ENCODE measurements at regions not wholly inside any gene's neighbourhood (a gene's known extent, or its start where the extent isn't known, plus 50 kb on each side); places are given as distances from the start of the nearest gene placed in this dataset.

DNA sequence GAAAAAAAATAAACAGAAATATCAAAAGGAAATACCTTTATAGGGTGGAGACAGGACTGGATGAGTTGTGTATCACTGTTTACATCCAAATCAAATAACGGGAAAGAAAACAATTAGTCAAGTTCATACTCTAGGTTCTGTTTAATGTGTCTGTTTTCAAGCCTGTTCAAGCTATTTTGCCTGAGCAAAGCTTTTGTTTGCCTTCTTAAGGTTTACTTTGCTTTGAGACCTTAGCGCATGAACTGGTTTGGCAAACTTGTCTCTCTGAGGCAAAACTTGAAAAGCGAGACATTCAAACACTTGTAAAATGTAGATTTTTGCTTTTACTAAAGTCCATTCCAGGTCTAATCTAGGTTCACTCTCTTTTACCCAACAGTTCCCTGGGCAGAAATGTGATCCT, 174.1 kb upstream of the RFX3 start:
- no peak for DNase-seq
- Mint-ChIP-seq H3K36me3 (ENCODE audit: low read depth) (no peaks in the 10 kb centered on the region), H3K4me1 (no peaks in the 10 kb centered on the region), H3K27me3 (peaks cover 20% of the 10 kb centered on the region), H3K4me3 (no peak overlapping the region), H3K27ac (no peak overlapping the region), H3K9me3 (no peaks in the 10 kb centered on the region)
- ATAC-seq, result no peak

- Mint-ChIP-seq H3K9me3 (no peaks in the 10 kb centered on the region), H3K27ac (no peak overlapping the region), H3K4me3 (no peak overlapping the region), H3K27me3 (peaks cover 20% of the 10 kb centered on the region), H3K4me1 (no peaks in the 10 kb centered on the region), H3K36me3 (ENCODE audit: low read depth) (no peaks in the 10 kb centered on the region)
- ATAC-seq (no peak), DNase-seq (no peak)
These were observed 172.7 kb upstream of the RFX3 start for GRCh38 chr9:3698531-3698930.

DNA sequence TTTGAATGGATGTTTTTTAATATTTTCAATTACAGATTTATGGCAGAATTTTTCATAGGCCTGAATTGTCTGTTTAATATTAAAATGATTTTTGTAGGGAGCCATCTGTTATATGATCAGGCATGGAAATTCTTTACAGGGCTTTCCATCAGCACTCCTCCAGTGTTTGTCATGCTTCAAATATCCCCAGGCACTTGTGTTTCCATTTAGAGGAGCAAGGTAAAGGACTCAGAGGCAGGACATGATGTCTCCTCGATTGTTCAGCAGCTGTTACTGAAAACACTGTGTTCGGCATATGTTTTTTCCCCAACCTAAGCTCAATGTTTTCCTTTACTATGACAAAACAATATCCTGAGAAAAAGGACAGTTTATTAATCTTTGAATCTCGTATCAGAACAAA, 172.3 kb upstream of the RFX3 start:
- H3K36me3 Mint-ChIP-seq (ENCODE audit: low read depth), result no peaks in the 10 kb centered on the region
- H3K4me3 Mint-ChIP-seq, result no peak overlapping the region
- peaks cover 19% of the 10 kb centered on the region for H3K27me3 Mint-ChIP-seq
- no peak overlapping the region for H3K27ac Mint-ChIP-seq
- H3K9me3 Mint-ChIP-seq, result no peaks in the 10 kb centered on the region
- DNase-seq (no peak), ATAC-seq (no peak)
- H3K4me1 Mint-ChIP-seq, result no peaks in the 10 kb centered on the region

- H3K27me3 Mint-ChIP-seq, result peaks cover 16% of the 10 kb centered on the region
- H3K36me3 Mint-ChIP-seq (ENCODE audit: low read depth), result no peaks in the 10 kb centered on the region
- no peak overlapping the region for H3K4me3 Mint-ChIP-seq
- H3K4me1 Mint-ChIP-seq, result no peaks in the 10 kb centered on the region
- ATAC-seq, result no peak
- H3K27ac Mint-ChIP-seq, result no peak overlapping the region
- H3K9me3 Mint-ChIP-seq, result no peaks in the 10 kb centered on the region
- DNase-seq, result no peak
These were observed 170.6 kb upstream of the RFX3 start for GRCh38 chr9:3696368-3696767.

- ATAC-seq, result no peak
- no peak for DNase-seq
- Mint-ChIP-seq H3K36me3 (ENCODE audit: low read depth) (no peaks in the 10 kb centered on the region), H3K27me3 (peaks cover 1% of the 10 kb centered on the region), H3K4me3 (no peak overlapping the region), H3K4me1 (no peaks in the 10 kb centered on the region), H3K9me3 (no peaks in the 10 kb centered on the region), H3K27ac (no peak overlapping the region)
These were observed 166.8 kb upstream of the RFX3 start for GRCh38 chr9:3692606-3693005.

DNA sequence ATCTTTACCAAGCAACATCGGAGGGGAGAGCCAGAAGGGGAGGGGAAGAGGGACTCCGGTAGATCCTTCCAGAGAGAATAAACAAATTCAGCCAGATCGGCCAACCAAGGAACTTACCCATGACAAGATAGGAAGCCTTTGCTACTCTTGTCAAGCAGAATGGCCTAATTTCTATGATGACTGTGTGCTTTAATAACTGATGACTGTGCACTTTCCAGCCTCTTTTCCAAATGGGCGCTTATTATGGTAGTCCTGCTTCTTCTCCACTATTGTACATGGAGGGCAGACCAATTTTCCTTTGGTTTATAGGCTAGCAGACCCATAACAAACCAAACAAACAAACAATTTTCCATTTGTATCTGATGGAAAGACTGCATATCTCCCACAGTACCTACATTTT, 163.8 kb upstream of the RFX3 start:
- ATAC-seq (no peak), DNase-seq (no peak)
- Mint-ChIP-seq H3K36me3 (ENCODE audit: low read depth) (no peaks in the 10 kb centered on the region), H3K27me3 (no peaks in the 10 kb centered on the region), H3K4me1 (no peaks in the 10 kb centered on the region), H3K27ac (no peak overlapping the region), H3K4me3 (no peak overlapping the region), H3K9me3 (no peaks in the 10 kb centered on the region)

- H3K9me3 Mint-ChIP-seq, result no peaks in the 10 kb centered on the region
- H3K36me3 Mint-ChIP-seq (ENCODE audit: low read depth), result no peaks in the 10 kb centered on the region
- H3K4me1 Mint-ChIP-seq, result no peaks in the 10 kb centered on the region
- H3K27ac Mint-ChIP-seq, result no peak overlapping the region
- H3K4me3 Mint-ChIP-seq, result no peak overlapping the region
- no peak for DNase-seq
- no peak for ATAC-seq
- H3K27me3 Mint-ChIP-seq, result no peaks in the 10 kb centered on the region
These were observed 161.3 kb upstream of the RFX3 start for GRCh38 chr9:3687145-3687544.

GRCh38 chr9:3682186-3682585, 156.4 kb upstream of the RFX3 start:
- DNase-seq (no peak), ATAC-seq (no peak)
- Mint-ChIP-seq H3K36me3 (ENCODE audit: low read depth) (no peaks in the 10 kb centered on the region), H3K27me3 (no peaks in the 10 kb centered on the region), H3K4me3 (no peak overlapping the region), H3K4me1 (no peaks in the 10 kb centered on the region), H3K9me3 (no peaks in the 10 kb centered on the region), H3K27ac (no peak overlapping the region)

- Mint-ChIP-seq H3K9me3 (no peaks in the 10 kb centered on the region), H3K4me3 (no peak overlapping the region), H3K36me3 (ENCODE audit: low read depth) (no peaks in the 10 kb centered on the region), H3K4me1 (no peaks in the 10 kb centered on the region), H3K27ac (no peak overlapping the region), H3K27me3 (no peaks in the 10 kb centered on the region)
- ATAC-seq (no peak), DNase-seq (no peak)
These were observed 151.7 kb upstream of the RFX3 start for GRCh38 chr9:3677541-3677940.

DNA sequence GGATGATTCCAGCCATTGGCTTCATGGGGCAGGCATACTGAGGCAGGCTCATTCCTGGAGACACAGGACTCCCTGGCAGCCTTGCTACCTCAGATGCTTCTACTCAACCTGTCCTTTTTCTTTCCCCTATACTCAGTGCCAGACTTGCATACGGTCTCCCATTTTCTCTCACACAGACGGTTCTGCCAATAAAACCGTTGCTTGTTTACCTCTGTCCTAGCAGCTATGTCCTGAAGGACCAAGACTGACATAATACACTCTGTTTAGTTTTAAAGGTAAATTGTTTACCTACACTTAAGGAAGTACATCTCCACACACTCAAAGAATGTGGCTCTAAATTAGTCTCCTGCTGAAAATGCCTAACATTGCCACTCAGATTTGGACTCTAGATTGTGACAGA, 151.0 kb upstream of the RFX3 start:
- Mint-ChIP-seq H3K27me3 (no peaks in the 10 kb centered on the region), H3K27ac (no peak overlapping the region)

DNA sequence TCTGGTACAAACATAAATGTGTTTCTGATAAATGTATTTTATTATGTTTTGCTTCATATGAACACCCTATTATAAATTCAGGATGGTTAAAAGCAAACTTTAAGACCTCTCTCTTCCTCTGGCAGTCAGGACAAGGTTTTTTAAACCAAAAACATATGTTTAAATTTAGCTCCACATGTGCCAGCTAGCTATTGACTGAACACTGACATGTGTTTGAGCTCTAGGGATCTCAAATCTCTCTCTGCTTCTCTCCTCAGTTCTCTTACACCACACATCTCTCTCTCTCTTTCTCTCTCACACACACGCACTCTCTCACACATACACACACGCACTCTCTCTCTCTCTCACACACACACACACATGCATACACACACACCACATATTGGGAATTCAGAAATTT, 150.1 kb upstream of the RFX3 start:
- no peak overlapping the region for H3K4me3 Mint-ChIP-seq
- H3K27me3 Mint-ChIP-seq, result no peaks in the 10 kb centered on the region
- no peak overlapping the region for H3K27ac Mint-ChIP-seq
- ATAC-seq (no peak), DNase-seq (no peak)
- no peaks in the 10 kb centered on the region for H3K4me1 Mint-ChIP-seq
- no peaks in the 10 kb centered on the region for H3K36me3 Mint-ChIP-seq (ENCODE audit: low read depth)
- no peaks in the 10 kb centered on the region for H3K9me3 Mint-ChIP-seq

More for the DNA sequence above, 151.0 kb upstream of the RFX3 start:
- ATAC-seq (no peak), DNase-seq (no peak)
- no peaks in the 10 kb centered on the region for H3K4me1 Mint-ChIP-seq
- H3K36me3 Mint-ChIP-seq (ENCODE audit: low read depth), result no peaks in the 10 kb centered on the region
- no peaks in the 10 kb centered on the region for H3K9me3 Mint-ChIP-seq
- H3K4me3 Mint-ChIP-seq, result no peak overlapping the region

DNA sequence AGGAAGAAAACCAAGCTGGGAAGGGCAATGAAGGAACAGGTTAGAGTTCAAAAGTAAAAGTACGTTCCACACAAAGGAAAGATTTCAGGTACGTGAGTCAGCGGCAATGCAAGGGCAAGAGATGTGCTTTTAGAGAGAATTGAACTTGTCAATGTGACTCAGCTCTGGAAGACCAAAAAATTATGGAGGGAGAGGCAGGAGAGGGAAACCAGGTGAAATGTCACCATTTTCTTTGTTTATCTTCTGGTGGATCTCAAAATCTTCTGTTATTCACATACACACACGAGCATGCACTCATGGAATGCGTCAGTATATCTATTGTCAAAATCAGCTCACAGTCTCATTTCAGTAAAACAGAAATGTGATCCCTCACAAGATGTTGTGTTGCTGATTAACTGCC, 148.8 kb upstream of the RFX3 start:
- no peaks in the 10 kb centered on the region for H3K36me3 Mint-ChIP-seq (ENCODE audit: low read depth)
- ATAC-seq (no peak), DNase-seq (no peak)
- no peak overlapping the region for H3K4me3 Mint-ChIP-seq
- H3K9me3 Mint-ChIP-seq, result no peaks in the 10 kb centered on the region
- H3K27me3 Mint-ChIP-seq, result no peaks in the 10 kb centered on the region
- H3K4me1 Mint-ChIP-seq, result no peaks in the 10 kb centered on the region
- H3K27ac Mint-ChIP-seq, result no peak overlapping the region

DNA sequence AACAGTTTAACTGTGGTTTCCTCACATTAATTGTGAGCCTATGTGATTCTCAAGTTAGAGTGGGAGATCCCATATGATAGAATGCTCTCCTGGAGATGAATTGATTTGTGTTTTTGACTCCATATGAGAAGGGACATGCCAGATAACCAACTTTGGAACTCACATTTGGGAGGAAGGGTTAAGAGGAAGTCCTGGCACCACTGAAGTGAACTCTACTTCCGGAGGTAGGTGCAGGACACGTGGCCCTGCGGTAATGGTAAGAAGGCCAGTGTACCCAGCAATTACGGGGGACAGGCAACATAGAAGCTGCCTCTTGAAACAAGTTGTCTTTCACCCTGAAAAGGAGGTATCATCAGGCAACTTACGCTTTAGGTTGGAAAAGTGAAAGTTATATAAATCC, 146.6 kb upstream of the RFX3 start:
- no peak overlapping the region for H3K27ac Mint-ChIP-seq
- no peak for ATAC-seq

DNA sequence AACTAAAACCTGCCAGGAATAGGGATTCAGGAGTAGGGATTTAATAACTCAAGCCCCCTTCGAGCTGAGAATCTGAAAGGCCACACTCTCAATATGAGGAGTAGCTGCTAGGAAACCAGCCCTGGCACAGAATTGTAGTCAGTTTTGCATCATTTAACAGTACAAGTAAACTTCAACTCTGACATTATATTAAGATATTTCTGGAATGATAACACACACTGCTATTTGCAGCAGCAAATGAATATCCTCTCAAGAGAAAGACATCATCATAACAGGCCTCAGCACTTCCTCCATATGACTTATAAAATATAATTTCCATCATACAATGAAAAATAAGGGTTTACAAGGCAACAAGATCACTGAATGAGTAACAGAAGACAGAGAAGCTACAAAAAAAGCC, 138.2 kb upstream of the RFX3 start:
- Mint-ChIP-seq H3K27ac (no peak overlapping the region), H3K4me3 (no peak overlapping the region), H3K4me1 (no peaks in the 10 kb centered on the region), H3K36me3 (ENCODE audit: low read depth) (no peaks in the 10 kb centered on the region), H3K27me3 (no peaks in the 10 kb centered on the region), H3K9me3 (no peaks in the 10 kb centered on the region)
- ATAC-seq (no peak), DNase-seq (no peak)

More for the DNA sequence above, 146.6 kb upstream of the RFX3 start:
- Mint-ChIP-seq H3K36me3 (ENCODE audit: low read depth) (no peaks in the 10 kb centered on the region), H3K27me3 (no peaks in the 10 kb centered on the region), H3K4me1 (no peaks in the 10 kb centered on the region), H3K4me3 (no peak overlapping the region), H3K9me3 (no peaks in the 10 kb centered on the region)
- no peak for DNase-seq

GRCh38 chr9:3662671-3663070, 136.9 kb upstream of the RFX3 start:
- Mint-ChIP-seq H3K9me3 (no peaks in the 10 kb centered on the region), H3K27me3 (no peaks in the 10 kb centered on the region), H3K4me1 (no peaks in the 10 kb centered on the region), H3K27ac (no peak overlapping the region), H3K36me3 (ENCODE audit: low read depth) (no peaks in the 10 kb centered on the region), H3K4me3 (no peak overlapping the region)
- DNase-seq (no peak), ATAC-seq (no peak)

DNA sequence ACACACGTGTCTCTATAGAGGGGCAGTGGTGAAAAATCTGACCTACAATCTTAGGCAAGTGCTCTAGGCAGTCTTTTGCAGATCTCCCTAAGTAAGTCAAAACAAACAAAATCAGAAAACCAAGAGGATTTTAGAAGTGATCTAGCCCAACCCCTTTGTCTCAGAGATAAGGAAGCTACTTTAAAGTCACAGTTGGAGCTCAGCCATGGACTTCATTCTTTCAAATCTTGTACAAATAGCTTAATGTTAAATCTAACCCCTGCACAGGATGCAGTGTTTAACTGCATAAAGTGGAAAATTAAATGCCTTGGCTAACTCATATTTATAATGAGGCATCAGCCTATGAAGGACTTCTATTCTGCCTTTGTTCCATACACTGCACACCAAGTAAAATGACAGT, 135.1 kb upstream of the RFX3 start:
- Mint-ChIP-seq H3K4me3 (no peak overlapping the region), H3K9me3 (no peaks in the 10 kb centered on the region), H3K4me1 (no peaks in the 10 kb centered on the region), H3K27me3 (no peaks in the 10 kb centered on the region), H3K36me3 (ENCODE audit: low read depth) (peaks cover 3% of the 10 kb centered on the region), H3K27ac (no peak overlapping the region)
- ATAC-seq, result no peak
- DNase-seq, result no peak

All from activated naive CD8-positive, alpha-beta T cell treated with anti-CD3 and anti-CD28 coated beads, Interleukin-2, amount 50 U/mL, for 24 hours (primary cell).